Osteoblast (primary cell): ENCODE measurements at regions not wholly inside any gene's neighbourhood (a gene's known extent, or its start where the extent isn't known, plus 50 kb on each side); places are given as distances from the start of the nearest gene placed in this dataset.
A peak's percentile ranks its signal among the peaks of the same experiment; 100 is the strongest.

Experiments used
- DNase-seq: peaks from one replicate; pipeline ENCODE4 v3.0.0; 2011; ENCODE audit warnings: low spot score, mixed read lengths; ENCODE audit not compliant: insufficient read length; ENCODE audit errors: missing footprints
- H2AFZ ChIP-seq: 2 replicates; pipeline ENCODE4 v1.6.0; 2011; ENCODE audit warnings: mild to moderate bottlenecking, low read length
- H3K27ac ChIP-seq: 2 replicates; pipeline ENCODE4 v1.5.1; 2011; ENCODE audit warnings: mild to moderate bottlenecking, low read depth, low read length, moderate library complexity
- H3K27me3 ChIP-seq: 2 replicates; pipeline ENCODE4 v1.6.0; 2012; ENCODE audit warnings: mild to moderate bottlenecking, control low read depth, inconsistent platforms, low read length, moderate library complexity; ENCODE audit not compliant: insufficient read depth
- H3K36me3 ChIP-seq: 2 replicates; pipeline ENCODE4 v1.5.1; 2011; ENCODE audit warnings: mild to moderate bottlenecking, low read length, control low read depth, moderate library complexity; ENCODE audit not compliant: insufficient read depth
- H3K4me1 ChIP-seq: 2 replicates; pipeline ENCODE4 v1.5.1; 2011; ENCODE audit warnings: mild to moderate bottlenecking, low read length, control low read depth, moderate library complexity; ENCODE audit not compliant: insufficient read depth
- H3K4me2 ChIP-seq: 2 replicates; pipeline ENCODE4 v1.6.0; 2011; ENCODE audit warnings: mild to moderate bottlenecking, low read length; ENCODE audit not compliant: insufficient read depth
- H3K4me3 ChIP-seq: fragments of 200-600 bp; sonication (generic); 3 replicates; pipeline ENCODE4 v1.5.1; 2012; ENCODE audit warnings: mild to moderate bottlenecking, low read length, inconsistent platforms; ENCODE audit not compliant: insufficient read depth
- H3K79me2 ChIP-seq: 2 replicates; pipeline ENCODE4 v1.6.0; 2012; ENCODE audit warnings: mild to moderate bottlenecking, low read length, control low read depth, inconsistent platforms; ENCODE audit not compliant: insufficient read depth
- H3K9me3 ChIP-seq: 2 replicates; pipeline ENCODE4 v1.5.1; 2011; ENCODE audit warnings: low read depth, low read length, control low read depth
- H4K20me1 ChIP-seq: 2 replicates; pipeline ENCODE4 v1.6.0; 2012; ENCODE audit warnings: mild to moderate bottlenecking, low read length, control low read depth; ENCODE audit not compliant: insufficient read depth
- TF ChIP-seq, protein P1 (sequence below): IDR thresholded peaks from 2 replicates; pipeline ENCODE4 v1.5.1; 2011; ENCODE audit warnings: mild to moderate bottlenecking, low read depth, low read length, moderate library complexity; ENCODE audit errors: extremely low read depth

DNA sequence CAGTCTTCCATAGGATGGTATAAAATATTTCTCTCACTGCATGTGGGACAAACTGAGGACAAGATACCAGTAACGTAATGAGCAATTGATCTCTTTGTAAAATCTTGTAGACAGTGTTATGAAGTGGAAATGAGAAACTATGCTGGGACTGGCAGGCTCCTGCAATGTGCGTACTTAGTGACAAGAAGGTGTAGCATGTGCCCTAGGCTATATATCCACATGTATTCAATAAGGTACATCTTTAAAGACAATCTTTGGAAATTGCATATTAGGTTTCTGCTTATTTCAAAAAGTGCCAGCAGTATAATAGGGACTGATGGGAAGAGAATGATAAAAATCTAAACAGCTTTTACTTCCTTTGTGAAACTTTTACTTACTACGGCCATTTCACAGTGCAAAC is 81.9 kb upstream of the GREM2 start:
- H2AFZ ChIP-seq = peak overlapping the region; percentile 5
- H3K27ac ChIP-seq = no peak overlapping the region
- no peak overlapping the region for H3K4me2 ChIP-seq
- TF ChIP-seq, protein P1, sequence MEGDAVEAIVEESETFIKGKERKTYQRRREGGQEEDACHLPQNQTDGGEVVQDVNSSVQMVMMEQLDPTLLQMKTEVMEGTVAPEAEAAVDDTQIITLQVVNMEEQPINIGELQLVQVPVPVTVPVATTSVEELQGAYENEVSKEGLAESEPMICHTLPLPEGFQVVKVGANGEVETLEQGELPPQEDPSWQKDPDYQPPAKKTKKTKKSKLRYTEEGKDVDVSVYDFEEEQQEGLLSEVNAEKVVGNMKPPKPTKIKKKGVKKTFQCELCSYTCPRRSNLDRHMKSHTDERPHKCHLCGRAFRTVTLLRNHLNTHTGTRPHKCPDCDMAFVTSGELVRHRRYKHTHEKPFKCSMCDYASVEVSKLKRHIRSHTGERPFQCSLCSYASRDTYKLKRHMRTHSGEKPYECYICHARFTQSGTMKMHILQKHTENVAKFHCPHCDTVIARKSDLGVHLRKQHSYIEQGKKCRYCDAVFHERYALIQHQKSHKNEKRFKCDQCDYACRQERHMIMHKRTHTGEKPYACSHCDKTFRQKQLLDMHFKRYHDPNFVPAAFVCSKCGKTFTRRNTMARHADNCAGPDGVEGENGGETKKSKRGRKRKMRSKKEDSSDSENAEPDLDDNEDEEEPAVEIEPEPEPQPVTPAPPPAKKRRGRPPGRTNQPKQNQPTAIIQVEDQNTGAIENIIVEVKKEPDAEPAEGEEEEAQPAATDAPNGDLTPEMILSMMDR = no peak
- no peaks in the 10 kb centered on the region for H3K79me2 ChIP-seq
- no peaks in the 10 kb centered on the region for H3K9me3 ChIP-seq
- H3K4me1 ChIP-seq = peaks cover 2% of the 10 kb centered on the region
- no peak for DNase-seq
- no peaks in the 10 kb centered on the region for H4K20me1 ChIP-seq
- H3K27me3 ChIP-seq = no peaks in the 10 kb centered on the region
- H3K36me3 ChIP-seq = no peaks in the 10 kb centered on the region
- no peak overlapping the region for H3K4me3 ChIP-seq

DNA sequence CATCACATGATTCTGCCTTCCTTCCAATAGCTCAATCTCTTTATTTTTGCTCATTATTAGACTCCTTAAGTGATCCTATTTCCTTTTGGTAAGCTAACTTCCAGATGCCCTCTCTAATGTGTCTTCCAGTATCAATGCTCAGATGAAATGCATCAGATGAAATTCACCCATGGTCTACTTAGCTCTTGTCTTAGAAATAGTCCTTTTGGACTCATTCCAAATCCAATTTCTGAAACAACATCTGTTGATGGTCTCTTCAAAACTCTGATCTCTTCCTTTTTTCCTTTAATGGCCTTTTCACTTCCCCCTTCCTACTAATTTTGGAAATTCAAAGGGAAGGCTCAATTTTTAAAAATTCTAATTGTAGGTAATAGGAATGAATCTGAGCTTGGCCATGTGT is 81.1 kb upstream of the GREM2 start:
- H3K79me2 ChIP-seq = no peaks in the 10 kb centered on the region
- H3K27ac ChIP-seq = no peak overlapping the region
- no peaks in the 10 kb centered on the region for H4K20me1 ChIP-seq
- TF ChIP-seq, protein P1 = no peak
- no peak overlapping the region for H2AFZ ChIP-seq
- no peaks in the 10 kb centered on the region for H3K36me3 ChIP-seq
- no peaks in the 10 kb centered on the region for H3K9me3 ChIP-seq
- no peak overlapping the region for H3K4me2 ChIP-seq
- H3K27me3 ChIP-seq = no peaks in the 10 kb centered on the region
- H3K4me1 ChIP-seq = peaks cover 2% of the 10 kb centered on the region
- DNase-seq = no peak
- H3K4me3 ChIP-seq = no peak overlapping the region

DNA sequence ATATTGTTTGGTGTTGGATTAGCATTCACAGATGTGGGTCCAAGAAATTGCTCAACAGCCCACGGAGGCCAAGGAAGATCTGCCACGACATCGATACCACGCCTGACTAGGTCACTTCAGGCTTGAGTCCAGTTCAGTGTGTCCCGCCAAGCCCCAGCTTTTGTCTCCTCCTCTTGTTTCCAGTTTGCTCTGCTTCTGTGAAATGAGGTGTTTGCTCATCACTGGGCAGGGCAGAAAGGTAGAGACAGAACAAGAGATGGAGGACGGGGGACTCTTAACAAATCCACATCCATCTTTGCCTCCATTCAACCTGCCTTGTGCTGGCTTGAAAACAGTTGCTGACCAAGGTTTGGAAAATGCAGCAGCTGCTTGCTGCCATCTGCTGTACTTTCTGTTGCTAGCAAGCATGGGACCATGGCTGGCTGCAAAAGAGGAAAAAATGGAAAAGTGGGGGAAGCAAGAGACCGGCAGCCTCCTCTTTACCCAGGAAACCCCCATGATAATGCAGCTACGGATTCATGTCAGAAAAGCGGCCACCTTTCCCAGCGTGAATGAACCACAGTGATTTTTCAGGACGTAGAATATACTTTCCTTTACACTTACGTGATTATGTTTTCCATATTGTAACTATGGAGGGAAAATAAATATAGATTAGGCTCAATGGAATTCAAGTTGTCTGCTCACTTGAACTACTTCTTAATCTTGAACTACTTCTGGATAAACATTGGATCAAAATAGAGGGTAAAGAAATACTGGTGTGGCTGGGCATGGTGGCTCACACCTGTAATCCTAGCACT is 80.2 kb upstream of the GREM2 start:
- peak; percentile 67 for DNase-seq
- Histone ChIP-seq H3K4me1 (peaks cover 2% of the 10 kb centered on the region), H2AFZ (peak overlapping the region; percentile 79), H3K27ac (no peak overlapping the region), H3K4me3 (no peak overlapping the region), H3K36me3 (no peaks in the 10 kb centered on the region), H3K4me2 (peak overlapping the region; percentile 64), H3K9me3 (no peaks in the 10 kb centered on the region), H3K79me2 (no peaks in the 10 kb centered on the region), H3K27me3 (no peaks in the 10 kb centered on the region), H4K20me1 (no peaks in the 10 kb centered on the region)
- TF ChIP-seq, protein P1 = peak; percentile 92

DNA sequence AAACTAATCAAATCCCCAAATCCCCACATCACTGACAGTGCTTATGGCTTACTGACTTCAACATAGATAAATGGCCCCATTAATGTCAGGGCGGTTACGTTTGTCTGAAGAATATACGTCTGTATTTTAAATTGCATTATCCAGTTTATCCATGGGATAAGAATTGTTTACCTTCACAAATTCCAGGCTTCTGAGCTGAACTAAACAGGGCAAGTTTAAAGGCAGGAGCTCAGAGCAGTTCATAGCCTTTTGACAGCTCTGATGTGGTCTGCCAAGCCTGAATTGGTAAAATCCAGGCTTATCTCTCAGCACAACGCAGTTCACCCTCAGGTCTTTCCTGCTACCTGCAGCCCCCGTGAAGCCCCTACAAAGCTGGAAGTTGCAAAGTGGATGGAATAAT is 79.5 kb upstream of the GREM2 start:
- TF ChIP-seq, protein P1 = no peak
- no peak for DNase-seq
- no peak overlapping the region for H3K4me3 ChIP-seq

More for the DNA sequence above, 79.5 kb upstream of the GREM2 start:
- peak overlapping the region; percentile 64 for H3K4me2 ChIP-seq
- H4K20me1 ChIP-seq = no peaks in the 10 kb centered on the region
- no peak overlapping the region for H2AFZ ChIP-seq
- H3K27me3 ChIP-seq = no peaks in the 10 kb centered on the region
- no peak overlapping the region for H3K27ac ChIP-seq
- H3K36me3 ChIP-seq = no peaks in the 10 kb centered on the region
- peaks cover 2% of the 10 kb centered on the region for H3K4me1 ChIP-seq
- H3K79me2 ChIP-seq = no peaks in the 10 kb centered on the region
- no peaks in the 10 kb centered on the region for H3K9me3 ChIP-seq
